GM19397 (cell line): ENCODE measurements at regions not wholly inside any gene's neighbourhood (a gene's known extent, or its start where the extent isn't known, plus 50 kb on each side); places are given as distances from the start of the nearest gene placed in this dataset.

Experiments used
- ATAC-seq: cut with Tn5 transposase; IDR thresholded peaks from one replicate; pipeline ENCODE4 v1.9.1; 2021; ENCODE audit warnings: mild to moderate bottlenecking, moderate library complexity; ENCODE audit not compliant: unreplicated experiment

DNA sequence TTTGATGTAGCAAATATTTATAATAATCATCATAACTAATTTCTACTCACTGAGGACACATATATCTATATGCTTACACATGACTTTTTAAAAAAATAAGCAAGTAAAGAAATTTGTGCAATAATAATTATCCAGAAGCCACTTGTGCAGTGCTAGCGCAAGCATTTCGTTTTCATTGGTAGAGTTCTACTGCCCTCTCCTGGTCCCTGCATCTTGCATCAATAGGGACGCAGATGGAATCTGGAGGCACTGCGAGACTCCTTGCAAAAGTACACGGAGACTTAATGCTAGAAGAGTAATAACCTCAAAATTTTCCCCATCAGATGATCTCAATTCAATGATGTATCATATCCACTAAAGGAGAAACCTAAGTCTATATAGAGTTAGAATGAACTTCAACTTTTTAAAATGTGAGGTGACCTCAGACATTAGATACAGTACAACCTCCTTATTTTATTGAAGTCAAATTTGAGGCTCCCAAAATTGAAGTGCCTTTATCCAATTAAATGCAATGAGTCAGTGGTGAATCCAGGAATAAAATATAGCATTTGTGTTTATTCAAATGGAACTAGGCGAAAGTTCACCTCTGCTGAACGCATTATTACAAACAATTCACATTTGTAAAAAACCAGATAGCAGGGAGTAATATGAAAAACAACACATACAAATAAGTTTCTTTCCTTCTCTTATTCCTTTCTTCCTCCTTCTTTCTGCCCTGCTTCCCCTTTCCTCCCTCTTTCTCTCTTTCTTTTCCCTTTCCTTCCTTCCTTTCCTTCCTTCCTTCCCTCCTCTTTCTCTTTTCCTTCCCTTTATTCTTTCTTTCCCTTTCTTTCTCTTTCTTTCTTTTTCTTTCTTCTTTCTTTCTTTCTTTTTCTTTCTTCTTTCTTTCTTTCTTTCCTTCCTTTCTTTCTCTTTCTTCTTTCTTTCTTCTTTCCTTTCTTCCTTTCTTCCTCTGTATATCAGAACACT is 450.0 kb downstream of the ANKRD50 start:
- ATAC-seq, result peak; percentile 82

DNA sequence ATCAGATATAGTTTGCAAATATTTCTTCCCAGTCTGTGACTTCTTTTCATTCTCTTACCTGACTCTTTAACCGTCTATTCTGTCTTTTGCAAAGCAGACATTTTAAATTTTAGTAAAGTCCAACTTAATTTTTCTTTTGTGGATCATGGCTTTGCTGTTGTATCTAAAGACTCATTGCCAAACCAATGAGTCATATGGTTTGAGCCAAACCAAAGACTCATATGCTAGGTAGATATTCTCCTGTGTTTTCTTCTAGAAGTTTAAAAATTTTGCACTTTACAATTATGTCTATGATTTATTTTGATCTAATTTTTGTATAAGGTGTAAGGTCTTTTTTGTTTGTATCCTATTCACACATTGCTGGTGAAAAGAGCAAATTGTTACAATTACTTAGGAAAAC is 446.8 kb downstream of the ANKRD50 start:
- no peak for ATAC-seq

GRCh38 chr4:124266721-124267120 is 445.8 kb downstream of the ANKRD50 start:
- no peak for ATAC-seq

DNA sequence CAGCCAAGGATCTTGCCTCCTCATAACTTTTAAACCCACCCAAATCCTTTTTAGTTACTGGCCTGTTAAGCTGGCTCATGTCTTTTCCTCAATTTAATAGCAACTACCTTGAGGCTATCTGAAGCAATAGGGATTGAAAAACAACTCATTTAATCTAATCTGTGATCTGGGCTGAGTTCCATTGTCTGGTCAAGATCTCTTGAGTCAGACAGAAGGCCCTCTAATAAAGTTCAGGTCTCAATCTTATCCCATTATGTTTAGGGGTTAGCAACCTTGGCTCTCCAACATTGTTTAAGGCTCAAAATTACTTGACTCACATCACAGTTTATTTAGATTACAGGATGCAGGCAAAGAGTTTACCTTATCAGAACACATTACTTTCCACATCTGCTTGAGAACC is 436.1 kb downstream of the ANKRD50 start:
- no peak for ATAC-seq

DNA sequence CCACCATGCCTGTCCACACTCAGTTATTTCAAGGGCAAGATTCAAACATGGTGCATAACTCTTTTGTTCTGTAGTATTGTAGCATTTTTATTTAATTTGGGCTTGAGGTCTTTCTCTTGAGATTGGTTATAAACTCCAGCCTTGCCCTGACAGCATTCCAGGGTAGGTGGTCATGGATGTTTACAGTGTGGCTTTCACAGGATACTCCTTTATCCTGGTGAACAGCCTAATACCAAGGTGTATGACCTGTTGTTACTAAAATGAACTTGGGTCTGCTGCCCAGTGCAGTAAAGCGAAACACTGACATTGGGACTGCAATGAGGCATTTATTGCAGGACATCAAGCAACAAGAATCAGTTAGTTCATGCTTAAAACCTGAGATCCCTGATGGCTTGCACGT is 434.8 kb downstream of the ANKRD50 start:
- no peak for ATAC-seq

DNA sequence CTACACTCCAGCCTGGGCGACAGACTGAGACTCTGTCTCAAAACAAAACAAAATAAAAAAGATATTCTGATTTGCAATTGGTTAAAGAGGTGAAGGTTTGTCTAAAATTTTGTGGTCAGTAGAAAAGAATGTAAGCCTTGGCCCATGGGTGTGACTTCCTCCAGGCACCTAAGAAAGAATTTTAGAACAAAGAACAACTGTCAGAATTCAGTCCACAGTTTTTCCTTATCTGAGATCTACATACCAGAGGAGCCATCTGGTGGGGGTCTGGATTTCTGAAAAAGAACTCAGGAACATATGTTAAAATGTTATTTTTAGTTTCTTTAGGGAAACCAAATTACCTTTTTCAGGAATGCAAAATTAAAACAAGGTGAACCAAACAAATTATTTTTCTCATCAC is 434.1 kb downstream of the ANKRD50 start:
- ATAC-seq, result no peak

DNA sequence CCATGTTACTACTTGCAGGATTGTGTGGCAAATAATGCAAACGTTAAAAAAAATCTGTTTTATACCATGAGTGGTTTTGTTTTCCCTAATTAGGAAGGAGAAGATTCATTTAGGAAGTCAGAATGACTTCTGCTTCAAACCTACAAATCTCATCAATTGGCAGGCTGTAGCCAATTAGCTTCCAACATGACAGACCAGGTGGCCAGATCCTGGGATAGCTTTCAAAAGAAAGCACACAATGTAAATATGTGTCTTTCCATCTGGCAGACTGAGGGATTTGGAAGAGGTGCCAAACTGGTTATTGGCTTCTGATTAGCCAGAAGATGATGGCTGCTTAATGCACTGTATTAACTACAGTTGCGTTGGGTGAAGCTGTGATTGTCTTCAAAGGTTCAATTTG is 432.8 kb downstream of the ANKRD50 start:
- no peak for ATAC-seq

GRCh38 chr4:124282301-124282898 is 430.1 kb downstream of the ANKRD50 start:
- no peak for ATAC-seq

DNA sequence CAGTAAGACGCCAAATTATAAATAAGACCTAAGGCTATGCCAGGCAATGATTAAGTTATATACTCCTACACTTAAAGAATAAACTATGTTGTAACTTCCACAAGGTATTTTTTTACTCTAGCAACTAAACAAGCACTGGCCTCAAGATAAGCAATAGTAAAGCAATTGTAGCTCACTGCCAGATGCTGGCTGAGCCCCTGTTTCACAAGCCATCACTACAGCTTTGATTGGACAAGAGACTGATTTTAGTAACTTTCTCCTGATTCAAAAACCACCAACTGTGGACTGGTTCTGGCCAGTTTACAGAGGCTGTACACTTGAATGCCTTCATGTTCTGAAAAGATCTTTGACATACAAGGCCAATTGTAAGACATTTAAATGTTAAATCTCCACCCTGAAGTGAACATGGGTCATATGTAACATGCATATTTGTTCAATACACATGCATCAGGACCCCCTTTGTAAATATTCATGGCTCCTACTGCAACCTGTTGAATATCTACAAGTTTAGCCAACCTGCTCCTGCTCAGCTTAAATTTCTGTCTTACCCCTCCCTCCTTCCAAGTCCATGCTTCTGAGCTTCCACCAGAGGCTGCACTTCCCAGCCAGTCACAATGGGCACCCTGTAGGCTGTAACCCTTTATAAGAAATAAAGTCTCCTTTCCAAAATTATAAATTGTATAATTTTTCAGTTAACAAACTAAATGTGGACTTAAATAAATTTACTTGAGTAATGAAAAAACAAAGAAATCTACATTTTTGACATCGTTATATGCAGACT is 423.6 kb downstream of the ANKRD50 start:
- no peak for ATAC-seq

DNA sequence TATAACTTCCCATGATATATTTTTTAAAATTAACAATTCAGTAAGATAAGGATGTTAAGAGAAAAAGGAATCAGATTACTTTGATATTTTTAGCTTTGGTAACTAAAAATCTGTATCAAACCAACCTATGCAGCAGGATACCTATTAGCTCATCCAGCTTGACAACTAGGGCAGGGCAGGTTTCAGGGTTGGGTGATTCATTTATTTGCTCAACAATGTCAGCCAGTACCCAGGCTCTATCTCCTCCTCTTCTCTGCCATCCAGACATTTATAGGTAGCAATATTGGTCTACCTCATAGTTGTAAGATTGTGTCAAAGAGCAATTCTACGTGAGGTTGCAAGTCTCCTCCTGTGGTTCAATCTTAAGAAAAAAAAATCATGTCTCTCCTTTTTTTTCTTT is 421.9 kb downstream of the ANKRD50 start:
- no peak for ATAC-seq

- no peak for ATAC-seq
These were observed 417.1 kb downstream of the ANKRD50 start for GRCh38 chr4:124295413-124295812.

DNA sequence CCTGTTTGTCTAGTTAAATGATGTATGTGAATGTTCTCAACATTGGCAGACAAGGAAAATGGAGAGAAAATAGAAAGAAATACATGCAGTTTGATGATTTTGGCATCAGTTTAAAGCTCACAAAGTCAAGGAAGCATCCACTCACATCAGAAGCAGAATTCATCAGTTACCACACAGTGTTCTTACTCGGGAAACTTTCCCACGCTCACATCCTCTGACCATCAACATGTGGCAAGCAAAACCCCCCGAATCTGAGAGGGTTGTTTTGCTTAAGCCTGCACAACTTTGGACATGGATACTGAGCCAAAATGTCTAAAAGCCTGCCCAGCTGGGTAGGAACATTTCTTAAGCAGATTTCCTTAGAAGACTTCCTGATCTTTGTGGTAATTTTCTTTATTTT is 407.6 kb downstream of the ANKRD50 start:
- ATAC-seq, result no peak

DNA sequence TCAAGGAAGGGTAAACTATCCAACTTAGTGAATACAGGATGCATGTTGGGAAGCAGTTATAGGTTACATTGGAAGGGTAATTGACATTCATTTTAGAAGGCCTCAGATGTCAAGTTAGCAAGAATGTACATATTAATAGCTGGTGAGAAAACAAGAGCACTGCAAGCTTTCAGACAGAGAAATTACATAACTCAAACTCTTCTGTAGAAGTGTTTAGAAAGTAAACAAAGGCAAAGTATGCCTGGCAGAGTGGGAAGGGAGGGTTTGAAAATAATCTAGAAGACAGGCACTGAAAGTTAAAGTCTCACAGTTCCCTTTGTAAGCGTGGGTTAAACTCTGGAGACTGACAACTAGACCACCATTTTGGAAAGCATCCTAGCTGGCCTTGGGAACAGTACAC is 406.2 kb downstream of the ANKRD50 start:
- ATAC-seq, result no peak

DNA sequence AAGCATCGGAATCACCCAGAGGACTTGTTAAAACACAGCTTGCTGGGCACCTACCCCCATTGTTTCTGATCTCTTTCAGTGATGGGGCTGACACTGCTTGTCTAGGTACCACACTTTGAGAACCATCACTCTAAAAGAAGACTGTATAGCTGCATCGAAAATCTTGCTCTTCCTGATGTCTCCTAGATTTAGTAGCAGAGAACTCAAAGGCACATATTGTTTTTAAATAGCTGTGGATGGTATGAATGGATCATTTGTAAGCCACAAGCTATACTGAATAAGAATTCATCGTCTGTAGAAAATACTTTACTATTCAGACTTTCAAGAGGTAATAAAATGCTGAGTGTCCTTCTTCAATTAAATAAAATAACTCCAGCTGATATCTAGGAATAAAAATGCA is 405.4 kb downstream of the ANKRD50 start:
- ATAC-seq, result no peak

GRCh38 chr4:124318292-124318691 is 394.2 kb downstream of the ANKRD50 start:
- ATAC-seq, result no peak

GRCh38 chr4:124321364-124321763 is 391.2 kb downstream of the ANKRD50 start:
- no peak for ATAC-seq

GRCh38 chr4:124322234-124323065 is 390.1 kb downstream of the ANKRD50 start:
- ATAC-seq, result no peak

DNA sequence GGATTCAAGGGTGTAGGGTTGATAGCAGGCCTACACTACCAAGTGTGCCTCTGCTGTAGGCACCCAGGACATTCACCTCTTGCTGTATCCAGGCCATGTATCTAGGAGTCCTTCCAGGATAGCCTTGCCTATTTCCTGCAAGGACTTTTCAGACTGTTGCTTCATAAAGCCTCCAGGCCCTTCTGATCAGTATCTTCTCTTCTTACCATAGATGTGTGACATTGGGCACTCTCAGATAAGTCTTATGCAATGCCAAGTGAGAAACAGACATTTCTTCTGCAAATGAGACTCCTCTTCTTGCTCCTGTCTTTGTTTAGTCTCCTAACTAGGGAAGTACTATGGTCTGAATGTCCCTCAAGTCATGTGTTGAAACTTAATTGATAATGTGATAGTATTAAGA is 386.8 kb downstream of the ANKRD50 start:
- ATAC-seq, result no peak

GRCh38 chr4:124329134-124329533 is 383.4 kb downstream of the ANKRD50 start:
- ATAC-seq, result no peak

- ATAC-seq, result no peak
These were observed 382.5 kb downstream of the ANKRD50 start for GRCh38 chr4:124330045-124330444.

- no peak for ATAC-seq
These were observed 380.8 kb downstream of the ANKRD50 start for GRCh38 chr4:124331781-124332180.
